ENCODE measurements at regions not wholly inside any gene's neighbourhood (a gene's known extent, or its start where the extent isn't known, plus 50 kb on each side); places are given as distances from the start of the nearest gene placed in this dataset.

DNA sequence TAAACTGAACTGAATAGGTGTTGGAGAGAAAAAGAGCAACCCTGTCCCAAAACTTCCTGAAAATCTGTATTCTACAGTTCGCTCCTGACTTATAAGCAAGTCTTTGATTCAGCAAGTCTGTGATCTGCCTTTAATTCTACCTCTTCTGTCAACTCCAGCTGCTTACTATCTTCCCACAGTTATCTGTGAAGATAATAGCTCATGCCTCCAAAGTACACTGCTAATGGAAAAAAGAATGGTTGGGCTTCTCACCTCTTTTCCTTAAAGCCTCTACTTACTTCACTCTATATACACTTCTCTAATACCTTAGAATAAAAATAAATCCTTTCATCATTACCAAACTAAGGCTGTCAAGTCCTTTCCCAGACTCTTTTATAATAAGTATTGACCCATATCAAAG lies 391.5 kb upstream of the MIR17HG start:
- no peak for TF ChIP-seq SMARCA4 (IDR thresholded peaks at IDR 0.05)
- TF ChIP-seq, protein P1, sequence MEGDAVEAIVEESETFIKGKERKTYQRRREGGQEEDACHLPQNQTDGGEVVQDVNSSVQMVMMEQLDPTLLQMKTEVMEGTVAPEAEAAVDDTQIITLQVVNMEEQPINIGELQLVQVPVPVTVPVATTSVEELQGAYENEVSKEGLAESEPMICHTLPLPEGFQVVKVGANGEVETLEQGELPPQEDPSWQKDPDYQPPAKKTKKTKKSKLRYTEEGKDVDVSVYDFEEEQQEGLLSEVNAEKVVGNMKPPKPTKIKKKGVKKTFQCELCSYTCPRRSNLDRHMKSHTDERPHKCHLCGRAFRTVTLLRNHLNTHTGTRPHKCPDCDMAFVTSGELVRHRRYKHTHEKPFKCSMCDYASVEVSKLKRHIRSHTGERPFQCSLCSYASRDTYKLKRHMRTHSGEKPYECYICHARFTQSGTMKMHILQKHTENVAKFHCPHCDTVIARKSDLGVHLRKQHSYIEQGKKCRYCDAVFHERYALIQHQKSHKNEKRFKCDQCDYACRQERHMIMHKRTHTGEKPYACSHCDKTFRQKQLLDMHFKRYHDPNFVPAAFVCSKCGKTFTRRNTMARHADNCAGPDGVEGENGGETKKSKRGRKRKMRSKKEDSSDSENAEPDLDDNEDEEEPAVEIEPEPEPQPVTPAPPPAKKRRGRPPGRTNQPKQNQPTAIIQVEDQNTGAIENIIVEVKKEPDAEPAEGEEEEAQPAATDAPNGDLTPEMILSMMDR (IDR thresholded peaks at IDR 0.05 in 2 of 3, conservative IDR thresholded peaks at IDR 0.05 in 1 of 3; ENCODE audit: insufficient read depth in 2 of 3, low read depth in 1 of 3, low read length in 3 of 3), result no peak

Measured in K562 (cell line).